Suprapubic skin (tissue), 4 donors: ENCODE measurements at regions not wholly inside any gene's neighbourhood (a gene's known extent, or its start where the extent isn't known, plus 50 kb on each side); places are given as distances from the start of the nearest gene placed in this dataset.

Source experiments
- DNase-seq, 2 donors: peaks; one replicate each; pipeline ENCODE4 v3.0.0-alpha.2; 2019; ENCODE audit warnings: low spot score in 2 of 2
- H3K27ac ChIP-seq: fragments of 200-600 bp; sonication (generic); one replicate; pipeline ENCODE4 v1.5.1; 2019
- H3K27me3 ChIP-seq: fragments of 200-600 bp; sonication (generic); one replicate; pipeline ENCODE4 v1.5.1; 2019
- H3K36me3 ChIP-seq: fragments of 200-600 bp; sonication (generic); one replicate; pipeline ENCODE4 v1.5.1; 2019
- H3K4me1 ChIP-seq: fragments of 200-600 bp; sonication (generic); one replicate; pipeline ENCODE4 v1.5.1; 2019
- H3K4me3 ChIP-seq: fragments of 200-600 bp; sonication (generic); one replicate; pipeline ENCODE4 v1.5.1; 2019; ENCODE audit warnings: mild to moderate bottlenecking
- H3K9me3 ChIP-seq: fragments of 200-600 bp; sonication (generic); one replicate; pipeline ENCODE4 v1.5.1; 2019
- CTCF ChIP-seq, 2 donors: fragments of 200-600 bp in 1 of 2; fragments of 450-650 bp in 1 of 2; sonication (generic) in 1 of 2; IDR thresholded peaks; one replicate each; pipeline ENCODE4 v1.5.1; 2016 to 2019; ENCODE audit warnings: antibody characterized with exemption in 2 of 2, mild to moderate bottlenecking in 1 of 2, moderate library complexity in 1 of 2
- EP300 ChIP-seq: sonication (generic); formaldehyde crosslinking; IDR thresholded peaks from one replicate; pipeline ENCODE4 v1.6.1; 2017; ENCODE audit warnings: antibody characterized with exemption
- POLR2A ChIP-seq, 2 donors: fragments of 450-650 bp; IDR thresholded peaks; one replicate each; pipeline ENCODE4 v1.6.1; 2017; ENCODE audit warnings: antibody characterized with exemption in 2 of 2, mild to moderate bottlenecking in 2 of 2, moderate library complexity in 2 of 2
- POLR2AphosphoS5 ChIP-seq, 3 donors: sonication (generic); formaldehyde crosslinking; IDR thresholded peaks; one replicate each; pipeline ENCODE4 v1.6.1; 2017; ENCODE audit warnings: antibody characterized with exemption in 3 of 3
- WGBS: methylation state at CpG from one replicate; pipeline ENCODE4 v1.1.5; 2018; 5-methylcytosine and 5-hydroxymethylcytosine counted together

GRCh38 chr2:200252265-200253067 is 54.0 kb upstream of the SPATS2L start:
- peak in 1 of 2 donors; percentile 62 for DNase-seq
- TF ChIP-seq POLR2AphosphoS5 (IDR thresholded peaks at IDR 0.05) (no peak), CTCF (IDR thresholded peaks at IDR 0.05) (no peak), POLR2A (IDR thresholded peaks at IDR 0.05) (no peak), EP300 (no peak)
- Histone ChIP-seq H3K4me1 (peaks cover 16% of the 10 kb centered on the region), H3K36me3 (no peaks in the 10 kb centered on the region), H3K4me3 (no peak overlapping the region), H3K27me3 (no peaks in the 10 kb centered on the region), H3K27ac (no peak overlapping the region), H3K9me3 (no peaks in the 10 kb centered on the region)
- WGBS, result 33% methylated on average over 8 of the region's 8 CpGs

- no peak overlapping the region for H3K27ac ChIP-seq
- no peak for DNase-seq
- H3K4me3 ChIP-seq, result no peak overlapping the region
- peaks cover 16% of the 10 kb centered on the region for H3K4me1 ChIP-seq
- no peak for TF ChIP-seq CTCF (IDR thresholded peaks at IDR 0.05)
- WGBS, result 26% methylated on average over 2 of the region's 2 CpGs
- no peaks in the 10 kb centered on the region for H3K9me3 ChIP-seq
- no peaks in the 10 kb centered on the region for H3K27me3 ChIP-seq
- H3K36me3 ChIP-seq, result no peaks in the 10 kb centered on the region
These were observed 52.9 kb upstream of the SPATS2L start for GRCh38 chr2:200253639-200254038.

- no peak overlapping the region for H3K4me3 ChIP-seq
- H3K27me3 ChIP-seq, result no peaks in the 10 kb centered on the region
- peaks cover 16% of the 10 kb centered on the region for H3K4me1 ChIP-seq
- no peaks in the 10 kb centered on the region for H3K36me3 ChIP-seq
- no peak for TF ChIP-seq POLR2A (IDR thresholded peaks at IDR 0.05)
- no peak for TF ChIP-seq CTCF (IDR thresholded peaks at IDR 0.05)
- TF ChIP-seq EP300, result no peak
- TF ChIP-seq POLR2AphosphoS5 (IDR thresholded peaks at IDR 0.05), result no peak
- DNase-seq, result no peak
- no peaks in the 10 kb centered on the region for H3K9me3 ChIP-seq
- WGBS, result 98% methylated on average over 4 of the region's 4 CpGs
- no peak overlapping the region for H3K27ac ChIP-seq
These were observed 51.7 kb upstream of the SPATS2L start for GRCh38 chr2:200254773-200255172.

- Histone ChIP-seq H3K4me1 (peaks cover 16% of the 10 kb centered on the region), H3K36me3 (no peaks in the 10 kb centered on the region), H3K27me3 (no peaks in the 10 kb centered on the region), H3K27ac (no peak overlapping the region), H3K4me3 (no peak overlapping the region), H3K9me3 (no peaks in the 10 kb centered on the region)
- no peak for DNase-seq
- WGBS, result 79% methylated on average over 3 of the region's 3 CpGs
- no peak for TF ChIP-seq POLR2AphosphoS5 (IDR thresholded peaks at IDR 0.05)
- TF ChIP-seq POLR2A (IDR thresholded peaks at IDR 0.05), result no peak
- TF ChIP-seq CTCF (IDR thresholded peaks at IDR 0.05), result no peak
- TF ChIP-seq EP300, result no peak
These were observed 50.9 kb upstream of the SPATS2L start for GRCh38 chr2:200255549-200255948.
